Superior temporal gyrus (tissue), 1 donor: ENCODE measurements at regions not wholly inside any gene's neighbourhood (a gene's known extent, or its start where the extent isn't known, plus 50 kb on each side); places are given as distances from the start of the nearest gene placed in this dataset.
"Not testable (repeated sequence)": the region's sequence is repeated elsewhere in the genome, so short reads cannot be mapped to it uniquely, and the experiment has no call there.

Experiments used
- DNase-seq: peaks from one replicate; pipeline ENCODE4 v3.0.0-alpha.2; 2016; ENCODE audit errors: extremely low spot score

DNA sequence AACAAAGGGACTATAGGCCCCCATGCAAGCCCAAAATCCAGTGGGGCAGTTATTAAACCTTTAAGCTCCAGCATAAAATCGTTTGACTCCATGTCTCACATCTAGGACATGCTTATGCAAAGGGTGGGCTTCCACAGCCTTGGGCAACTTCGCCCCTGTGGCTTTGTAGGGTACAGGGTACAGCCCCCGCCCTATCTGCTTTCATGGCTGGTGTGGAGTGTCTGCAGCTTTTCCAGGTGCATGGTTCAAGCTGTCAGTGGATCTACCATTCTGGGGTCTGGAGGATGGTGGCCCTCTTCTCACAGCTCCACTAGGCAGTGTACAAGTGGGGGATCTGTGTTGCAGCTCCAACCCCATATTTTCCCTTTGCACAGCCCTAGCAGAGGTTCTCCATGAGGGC, 559.8 kb upstream of the TECRL start:
- no peak for DNase-seq

DNA sequence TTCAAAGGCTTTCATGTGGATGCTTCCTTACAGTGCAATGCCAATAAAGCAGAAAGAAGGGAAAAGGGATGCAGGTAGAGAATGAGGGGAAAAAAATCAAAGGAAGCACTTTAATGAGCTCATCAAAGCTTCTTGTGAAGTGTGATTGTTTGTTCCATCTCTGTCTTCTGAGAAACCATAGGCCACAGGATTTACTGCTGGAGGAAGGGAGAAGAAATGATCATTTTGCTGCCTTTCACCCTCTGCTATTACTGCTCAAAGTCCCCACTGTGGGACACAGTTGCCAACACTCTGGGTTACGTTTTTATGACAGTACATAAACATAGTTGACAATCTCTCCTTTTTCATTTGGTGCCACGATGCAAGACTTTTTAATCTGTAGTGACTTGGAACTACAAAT, 558.0 kb upstream of the TECRL start:
- no peak for DNase-seq

DNA sequence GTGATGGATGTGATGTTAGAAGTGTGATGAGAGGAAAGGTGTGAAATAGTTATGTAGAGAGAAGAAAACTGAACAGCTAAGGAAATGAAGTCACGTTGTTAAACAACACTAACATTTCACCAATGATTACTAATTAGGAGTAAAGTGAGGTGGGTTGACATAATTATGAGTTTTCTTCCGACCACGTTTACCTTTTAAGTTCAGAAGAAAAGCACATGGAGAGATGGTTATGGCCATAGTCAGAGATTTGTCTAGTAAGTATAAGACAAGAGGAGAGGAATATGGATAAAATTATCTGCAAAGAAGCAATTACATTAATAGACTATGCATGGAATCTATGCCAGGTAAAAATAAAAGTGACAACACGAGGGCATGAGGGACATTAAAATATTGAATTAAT, 551.3 kb upstream of the TECRL start:
- no peak for DNase-seq

DNA sequence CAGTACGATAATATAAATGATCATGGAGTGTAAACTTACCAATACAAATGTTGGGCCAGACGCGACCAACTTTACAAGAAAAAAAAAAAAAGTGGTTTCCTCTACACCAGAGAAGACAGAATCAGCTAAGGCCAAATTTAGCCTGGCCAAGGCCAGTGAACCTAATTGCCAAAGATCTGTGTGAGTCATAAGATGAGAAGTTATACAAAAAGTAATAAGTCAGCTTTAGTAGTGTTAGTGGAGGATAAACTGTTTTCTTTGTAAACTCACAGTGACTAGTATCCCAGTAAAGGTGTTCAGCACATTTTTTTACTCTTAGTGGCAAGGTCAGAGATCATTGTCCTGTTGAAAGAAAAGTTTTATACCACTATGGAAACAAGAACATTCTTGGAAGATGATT, 531.4 kb upstream of the TECRL start:
- DNase-seq, result no peak

DNA sequence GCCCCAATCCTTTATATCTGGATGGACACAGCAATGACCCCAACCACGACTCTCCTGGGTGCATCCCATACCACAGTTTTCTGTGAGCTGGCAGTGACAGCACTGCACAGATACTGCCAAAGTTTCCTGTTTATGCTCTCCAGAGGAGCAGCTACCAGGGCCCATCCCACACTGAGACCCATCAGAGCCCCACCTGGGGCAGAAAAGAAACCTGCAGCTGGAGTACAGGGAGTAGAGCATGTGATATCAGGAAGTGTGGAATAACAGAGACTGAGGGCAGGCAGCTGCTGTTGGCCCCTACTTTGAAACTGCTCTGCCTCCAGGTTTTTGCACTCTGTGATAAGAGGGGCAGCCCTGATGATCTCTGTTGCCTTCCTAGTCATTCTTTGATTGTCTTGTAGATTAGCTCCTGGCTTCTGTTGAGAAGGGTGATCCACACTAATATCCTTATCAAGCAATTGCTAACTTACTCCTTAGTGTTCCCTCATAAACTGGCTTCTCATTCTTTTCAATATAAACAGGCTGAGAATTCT, 526.3 kb upstream of the TECRL start:
- no peak for DNase-seq

DNA sequence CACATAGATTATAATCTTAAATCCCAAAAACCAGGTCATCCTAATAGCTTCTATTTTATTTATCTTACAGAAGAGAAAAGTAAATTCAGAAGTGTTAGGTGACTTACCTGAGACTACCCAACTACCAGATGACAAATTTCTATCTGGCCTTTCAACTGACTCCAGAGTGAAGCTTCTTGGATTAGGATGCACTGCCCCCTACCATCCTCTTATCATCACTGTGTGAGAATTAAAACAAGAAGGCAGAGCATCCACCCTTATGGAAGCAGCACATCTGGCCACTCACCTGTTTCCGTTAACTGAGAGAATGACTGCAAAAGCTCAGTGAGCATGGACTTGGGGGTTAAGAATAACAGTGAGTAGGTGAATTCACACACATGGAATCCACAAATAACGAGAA, 502.6 kb upstream of the TECRL start:
- DNase-seq, result no peak

DNA sequence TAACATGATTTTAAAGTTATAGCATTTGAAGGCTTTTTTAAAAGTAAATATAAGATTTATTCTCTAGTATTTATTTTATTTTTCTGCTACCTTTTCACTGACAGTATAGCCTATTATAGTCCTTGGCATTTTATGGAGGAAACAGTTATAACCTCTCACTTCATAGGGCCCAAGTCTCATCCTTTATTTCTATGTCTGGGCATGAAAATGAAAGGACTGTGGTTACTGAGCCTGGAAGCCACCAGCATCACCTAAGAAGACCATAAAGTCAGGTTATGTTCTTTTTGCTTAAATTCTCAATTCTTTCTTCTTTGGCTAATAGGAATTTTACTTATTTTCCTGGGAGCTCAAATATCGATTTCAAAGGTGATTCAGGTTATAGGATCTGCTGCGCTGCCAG, 494.7 kb upstream of the TECRL start:
- no peak for DNase-seq

DNA sequence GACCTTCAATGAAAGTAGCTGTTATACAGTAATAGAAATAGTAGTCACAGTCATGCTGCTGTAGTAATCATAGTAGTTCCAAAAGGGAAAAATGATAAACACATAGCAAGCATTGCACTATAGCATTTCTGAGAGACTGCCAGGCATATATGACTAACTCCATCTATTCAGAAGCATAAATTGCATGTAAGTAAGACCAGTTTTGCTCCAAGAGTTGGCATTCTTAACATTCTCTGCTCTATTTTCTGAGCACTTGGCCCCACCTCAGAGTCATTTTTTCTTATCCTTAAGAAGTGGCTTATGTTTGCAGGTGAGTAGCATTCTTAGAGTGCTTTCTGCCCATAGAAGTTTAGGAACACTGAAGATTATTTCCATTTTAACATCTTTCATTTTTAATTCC, 490.3 kb upstream of the TECRL start:
- DNase-seq, result no peak

DNA sequence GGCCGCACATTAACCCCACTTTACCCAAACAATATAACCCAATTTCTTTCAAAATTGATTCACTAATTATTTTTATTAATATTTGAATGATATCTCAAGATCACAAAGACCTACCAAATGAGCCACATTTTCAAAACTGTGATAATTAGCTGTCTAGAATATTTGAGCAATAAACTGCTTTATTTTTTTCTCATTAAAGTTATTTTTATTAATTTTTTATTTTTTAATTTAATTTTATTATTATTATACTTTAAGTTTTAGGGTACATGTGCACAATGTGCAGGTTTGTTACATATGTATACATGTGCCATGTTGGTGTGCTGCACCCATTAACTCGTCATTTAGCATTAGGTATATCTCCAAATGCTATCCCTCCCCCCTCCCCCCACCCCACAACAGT, 489.8 kb upstream of the TECRL start:
- DNase-seq, result not testable (repeated sequence)

DNA sequence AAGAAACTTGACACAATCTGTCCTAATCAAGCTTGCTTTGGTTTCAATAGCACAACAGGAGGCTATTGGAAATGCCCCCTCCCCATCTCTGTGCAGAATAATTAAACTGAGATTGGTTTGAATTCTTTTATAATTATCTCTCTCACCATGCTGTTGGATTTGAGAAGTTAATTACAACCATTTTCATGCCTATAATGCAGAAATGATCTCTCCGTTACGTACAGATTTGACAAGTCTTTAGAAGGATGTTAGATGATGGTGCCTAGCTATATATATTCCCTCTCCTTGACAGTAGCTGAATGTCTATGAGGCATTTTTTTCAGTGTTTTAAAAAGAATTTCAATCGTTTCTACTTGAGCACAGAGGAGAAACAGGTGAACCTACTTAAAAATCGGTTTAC, 488.4 kb upstream of the TECRL start:
- no peak for DNase-seq

DNA sequence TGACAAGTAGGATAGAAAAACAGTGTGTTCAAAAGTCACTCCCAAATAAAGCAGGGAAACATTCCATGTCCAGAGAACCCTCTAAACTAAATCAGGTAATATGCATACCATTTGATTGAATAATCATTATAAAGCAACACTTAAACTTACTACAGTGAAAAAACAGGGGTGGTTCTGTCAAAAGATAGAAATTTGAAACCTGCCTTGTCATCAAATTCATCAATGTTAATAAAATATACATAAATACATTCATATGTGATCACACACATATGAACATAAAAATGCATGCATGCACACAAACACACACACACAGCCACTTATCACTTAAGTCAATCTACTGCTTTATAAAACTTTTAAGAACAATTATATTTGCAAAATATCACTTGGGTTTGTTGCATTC, 485.8 kb upstream of the TECRL start:
- DNase-seq, result no peak

DNA sequence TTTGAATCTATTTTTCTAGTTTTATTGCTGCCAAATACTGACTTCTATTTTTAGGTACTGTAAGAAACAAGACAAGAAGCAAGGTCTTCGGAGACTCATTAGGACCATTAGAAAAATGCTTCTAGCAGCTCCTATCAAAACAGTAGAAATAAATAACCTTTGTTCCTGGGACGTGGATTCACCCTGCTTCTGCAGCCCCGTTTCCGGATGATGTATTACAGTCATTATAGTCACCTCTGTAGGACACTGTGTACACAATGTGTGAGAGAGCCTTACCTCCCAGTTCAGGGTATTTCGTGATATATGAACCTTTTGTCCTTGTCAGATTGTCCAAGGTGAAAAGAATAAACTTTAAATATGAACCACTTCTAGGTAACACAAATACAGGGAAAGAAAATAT, 484.0 kb upstream of the TECRL start:
- DNase-seq, result no peak

DNA sequence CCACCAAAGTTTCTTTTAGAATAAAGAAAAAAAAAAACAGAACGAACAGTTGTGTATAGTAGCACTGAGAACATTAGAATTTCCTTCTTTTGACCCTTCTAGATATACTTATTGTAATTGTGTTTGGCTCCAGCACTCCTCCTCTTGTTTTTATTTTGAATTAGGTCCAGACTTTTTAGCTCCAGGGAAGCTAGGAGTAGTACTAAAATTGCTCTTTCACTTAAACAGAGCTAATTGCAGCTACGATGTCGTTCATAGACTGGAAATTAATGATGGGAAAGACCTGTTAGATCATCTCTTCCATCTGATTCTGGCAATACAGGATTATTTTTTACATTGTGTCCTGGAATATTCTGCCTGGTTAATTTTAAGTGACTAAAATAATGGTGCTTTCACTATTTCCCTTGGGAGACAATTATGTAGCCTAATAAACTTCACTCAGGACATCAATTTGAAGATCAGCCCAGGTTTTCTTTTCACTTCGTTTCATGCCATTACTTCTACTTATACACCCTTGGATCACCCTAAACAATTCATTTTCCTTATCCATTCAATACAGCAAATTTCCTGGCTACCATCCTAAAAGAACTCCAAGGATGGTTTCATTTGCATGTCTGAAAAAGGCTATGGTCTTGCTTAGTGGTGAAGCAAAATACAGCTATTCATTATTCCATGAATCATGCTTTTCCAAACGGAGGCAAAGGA, 480.8 kb upstream of the TECRL start:
- DNase-seq, result no peak

DNA sequence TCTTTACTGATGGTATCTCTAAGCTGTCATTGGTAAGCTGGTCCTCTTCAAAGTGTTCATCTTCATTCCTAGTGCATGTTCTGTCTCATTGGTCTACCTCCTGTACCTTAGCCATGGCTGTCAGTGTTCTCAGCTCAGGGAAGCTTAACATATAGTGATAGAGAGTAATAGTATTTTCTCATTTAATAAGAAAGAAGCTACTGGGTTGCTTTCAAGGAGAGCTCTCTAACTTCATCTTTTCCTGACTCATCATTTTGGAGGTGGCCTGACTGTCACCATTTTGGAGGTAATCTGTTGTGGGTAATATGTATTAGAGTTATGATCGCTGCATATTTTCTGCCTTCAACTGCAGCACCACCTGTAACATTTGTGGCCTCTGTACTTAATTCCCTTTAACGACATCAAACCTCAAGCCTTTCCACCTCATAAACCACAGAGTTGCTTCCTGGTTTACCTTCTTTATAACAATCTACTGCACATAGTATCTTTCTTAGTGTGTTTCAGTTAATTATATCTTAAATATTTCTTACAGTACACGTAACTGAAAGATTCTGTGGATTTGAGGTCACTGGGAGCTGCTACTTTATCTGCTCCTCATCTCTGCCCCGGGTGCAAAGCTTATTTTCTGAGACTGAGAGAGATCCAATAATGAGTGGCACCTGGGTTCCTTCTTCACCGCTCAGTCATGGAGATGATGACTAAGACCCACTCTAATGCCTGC, 474.0 kb upstream of the TECRL start:
- DNase-seq, result no peak

DNA sequence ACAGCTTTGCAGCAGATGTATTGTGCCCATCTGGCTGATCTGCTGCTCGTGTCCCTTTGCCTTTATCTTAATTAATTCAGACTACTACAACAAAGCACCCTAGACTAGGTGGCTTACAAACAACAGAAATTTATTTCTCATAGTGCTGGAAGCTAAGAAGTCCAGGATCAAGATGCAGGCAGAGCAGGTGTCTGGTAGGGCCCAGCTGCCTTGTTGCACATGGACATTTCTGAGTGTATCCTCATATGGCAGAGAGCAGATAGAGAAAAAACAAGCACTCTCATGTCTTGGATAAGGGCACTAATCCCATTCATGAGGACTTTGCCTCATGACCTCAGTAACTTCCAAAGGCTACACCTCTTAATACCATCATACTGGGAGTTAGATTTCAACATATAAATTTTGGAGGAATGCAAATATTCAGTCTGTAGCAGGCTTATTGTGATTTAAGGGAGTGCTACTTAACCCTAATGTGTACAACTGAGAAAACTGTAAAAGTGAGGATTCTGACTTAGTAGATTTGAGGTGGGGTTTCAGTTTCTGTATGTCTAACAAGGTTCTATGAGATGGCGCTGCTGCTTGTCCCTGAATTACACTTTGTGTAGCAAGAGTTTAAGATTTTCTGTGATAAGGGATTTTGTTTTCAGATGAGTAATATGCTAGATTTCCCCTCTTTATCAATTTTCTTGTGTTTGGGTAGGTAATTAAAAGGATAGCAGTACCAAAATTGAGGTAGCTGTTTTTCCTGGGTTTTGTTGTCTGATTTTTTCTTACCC, 473.2 kb upstream of the TECRL start:
- no peak for DNase-seq

DNA sequence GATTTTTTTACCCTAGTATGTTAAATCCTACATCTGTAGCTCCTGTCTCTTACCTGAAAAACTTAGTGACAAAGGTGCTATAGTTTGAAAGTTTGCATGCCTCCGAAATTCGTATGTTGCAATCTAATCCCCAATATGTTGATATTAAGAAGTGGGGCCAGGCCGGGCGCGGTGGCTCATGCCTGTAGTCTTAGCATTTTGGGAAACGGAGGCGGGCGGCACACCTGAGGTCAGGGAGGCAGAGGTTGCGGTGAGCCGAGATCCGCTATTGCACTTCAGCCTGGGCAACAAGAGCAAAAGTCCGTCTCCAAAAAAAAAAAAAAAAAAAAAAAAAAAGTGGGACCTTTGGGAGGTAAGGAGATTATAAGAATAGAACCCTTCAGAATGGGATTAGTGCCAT, 471.3 kb upstream of the TECRL start:
- DNase-seq, result no peak

DNA sequence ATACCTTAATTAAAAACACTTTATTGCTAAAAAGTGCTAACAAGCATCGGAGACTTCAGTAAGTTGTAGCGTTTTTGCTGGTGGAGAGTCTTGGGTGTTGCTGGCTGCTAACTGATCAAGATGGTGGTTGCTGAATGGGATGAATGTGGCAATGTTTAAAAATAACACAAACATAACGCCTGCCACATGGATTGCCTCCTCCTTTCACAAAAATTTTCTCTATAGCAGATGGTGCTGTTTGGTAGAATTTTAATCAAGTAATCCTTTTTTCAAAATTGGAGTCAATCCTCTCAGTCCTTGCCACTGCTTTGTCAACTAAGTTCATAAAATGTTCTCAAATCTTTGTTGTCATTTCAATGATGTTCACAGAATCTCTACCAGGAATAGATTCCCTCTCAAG, 466.8 kb upstream of the TECRL start:
- DNase-seq, result no peak

DNA sequence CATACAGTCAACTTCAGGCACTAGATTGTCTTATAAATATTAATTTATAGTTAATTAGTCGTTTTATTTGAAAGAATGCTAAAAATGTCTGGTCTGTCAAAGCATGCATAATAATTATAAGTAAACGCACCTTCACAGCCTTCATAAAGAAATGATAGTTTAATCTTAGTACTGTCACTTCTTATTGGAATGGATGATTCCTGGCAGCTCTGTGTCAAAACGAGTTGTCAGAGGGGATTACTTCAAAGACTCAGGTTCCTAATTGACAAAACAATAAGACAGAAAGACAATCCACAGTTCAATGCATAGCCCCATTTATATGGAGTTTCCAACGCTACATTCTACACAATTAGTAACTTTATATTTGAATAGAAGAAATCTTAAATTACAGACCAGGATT, 461.3 kb upstream of the TECRL start:
- no peak for DNase-seq

DNA sequence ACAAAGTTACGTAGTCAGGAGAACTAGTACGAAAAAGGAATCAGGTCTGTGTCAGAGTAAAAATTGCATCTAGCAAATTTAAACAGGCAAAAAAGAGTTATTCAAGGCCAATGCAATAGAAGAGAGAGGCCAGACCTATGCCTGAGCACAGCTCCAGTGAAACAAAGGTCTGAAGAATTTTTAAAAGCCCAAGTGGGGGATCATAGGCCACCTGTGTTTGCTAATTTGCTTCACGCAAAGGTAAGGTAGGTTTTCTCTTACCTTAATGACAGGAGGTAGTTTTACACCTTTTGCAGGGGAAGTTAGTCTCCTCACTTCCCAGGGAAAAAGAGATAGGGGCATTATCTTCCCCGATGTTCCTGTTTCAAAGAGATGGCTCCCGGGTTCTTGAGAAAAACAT, 448.6 kb upstream of the TECRL start:
- DNase-seq, result no peak

DNA sequence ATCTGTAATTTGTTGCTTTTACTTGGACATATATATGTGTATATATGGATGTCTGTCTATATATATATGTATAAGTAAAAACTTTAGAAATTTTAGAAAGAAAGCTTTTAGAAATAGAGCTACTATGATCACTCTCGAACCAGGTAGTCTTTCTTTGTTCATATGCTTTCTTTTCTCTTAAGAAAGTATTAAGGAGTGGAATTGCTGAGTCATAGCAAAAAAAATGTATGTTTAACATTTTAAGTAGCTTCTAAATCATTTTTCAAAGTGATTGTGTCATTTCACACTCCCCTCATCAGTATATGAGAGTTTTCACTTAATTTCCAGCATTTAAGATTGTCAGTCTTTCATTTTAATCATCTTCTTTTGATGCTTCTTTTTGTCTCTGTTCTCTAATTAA, 447.9 kb upstream of the TECRL start:
- DNase-seq, result no peak

DNA sequence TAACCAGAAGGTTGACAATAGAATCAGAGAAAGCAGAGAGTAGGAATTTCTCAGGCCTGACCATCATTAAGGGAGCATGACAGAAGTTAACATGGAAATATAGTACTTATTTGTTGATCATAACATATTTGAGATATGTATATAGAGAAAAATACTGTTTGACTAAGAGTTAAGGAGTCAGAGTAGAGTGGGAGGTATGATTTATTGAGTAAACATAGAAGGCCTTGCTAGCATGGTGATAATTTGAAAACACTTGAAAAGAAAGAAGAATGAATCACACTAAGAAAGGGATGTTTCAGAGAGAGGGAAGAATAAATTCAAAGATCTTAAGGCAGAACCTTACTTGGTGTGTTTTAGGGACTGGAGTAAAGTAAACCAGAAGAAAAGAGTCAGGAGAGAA, 437.2 kb upstream of the TECRL start:
- DNase-seq, result no peak

DNA sequence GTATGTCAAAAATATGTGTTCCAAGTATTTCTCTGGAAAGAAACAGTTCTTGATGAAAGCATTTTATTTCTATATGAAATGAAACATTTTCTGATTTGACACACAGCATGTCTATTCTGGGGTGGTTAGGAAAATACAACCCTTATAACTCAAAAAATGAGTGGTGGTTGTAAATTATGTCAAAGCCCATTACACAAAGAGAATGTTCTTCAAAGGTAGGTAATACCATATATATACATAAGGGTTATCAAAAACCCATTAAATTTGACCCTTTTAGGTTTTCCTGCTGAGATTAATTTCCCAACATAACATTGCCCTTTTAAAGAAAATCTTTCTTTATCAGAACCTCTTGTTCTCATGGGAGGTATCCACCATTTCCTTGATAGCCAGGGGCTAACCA, 420.5 kb upstream of the TECRL start:
- no peak for DNase-seq

DNA sequence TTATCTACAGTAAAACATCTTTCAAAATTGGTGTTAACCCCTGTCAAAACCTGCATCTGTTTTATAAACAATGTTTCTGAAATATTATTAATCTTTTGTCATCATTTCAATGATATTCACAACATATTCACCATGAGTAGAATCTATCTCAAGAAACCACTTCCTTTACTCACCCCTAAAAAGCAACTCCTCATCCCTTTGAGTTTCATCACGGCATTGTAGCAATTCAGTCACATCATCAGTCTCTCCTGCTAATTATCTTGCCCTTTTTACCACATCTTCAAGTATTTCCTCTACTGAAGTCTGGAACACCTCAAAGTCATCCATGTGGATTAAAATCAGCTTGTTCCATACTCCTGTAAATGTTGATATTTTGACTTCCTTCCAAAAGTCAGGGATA, 415.3 kb upstream of the TECRL start:
- no peak for DNase-seq
